ENCODE measurements at regions not wholly inside any gene's neighbourhood (a gene's known extent, or its start where the extent isn't known, plus 50 kb on each side); places are given as distances from the start of the nearest gene placed in this dataset.

DNA sequence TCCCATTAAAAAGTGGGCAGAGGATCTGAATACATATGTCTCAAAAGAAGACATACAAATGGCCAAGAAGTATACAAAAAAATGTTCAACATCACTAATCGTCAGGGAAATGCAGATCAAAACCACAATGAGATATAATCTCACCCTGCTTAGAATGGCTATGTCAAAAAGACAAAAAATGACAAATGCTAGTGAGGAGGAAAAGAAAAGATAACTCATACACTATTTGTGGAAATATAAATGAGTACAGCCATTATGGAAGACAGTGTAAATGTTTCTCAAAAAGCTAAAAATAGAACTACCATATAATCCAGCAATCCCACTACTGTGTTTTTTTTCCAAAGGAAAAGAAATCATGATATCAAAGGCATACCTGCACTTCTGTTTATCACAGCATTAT is 450.7 kb downstream of the EFNA5 start:
- POLR2A ChIA-PET: no interaction called here
- ATAC-seq (no peak), DNase-seq (no peak)
- H3K27ac Mint-ChIP-seq: no peak overlapping the region
- no peaks in the 10 kb centered on the region for H3K36me3 Mint-ChIP-seq
- no peak overlapping the region for H3K4me3 Mint-ChIP-seq
- H3K4me1 Mint-ChIP-seq: no peaks in the 10 kb centered on the region
- H3K9me3 Mint-ChIP-seq: peaks cover 0 to 13% (median 0%) of the 10 kb centered on the region in 9 donors
- H3K27me3 Mint-ChIP-seq: peaks cover 0 to 3% (median 0%) of the 10 kb centered on the region in 5 donors

- no peak overlapping the region for H3K4me3 Mint-ChIP-seq
- H3K9me3 Mint-ChIP-seq: peaks cover 0 to 9% (median 0%) of the 10 kb centered on the region in 9 donors
- POLR2A ChIA-PET: no interaction called here
- no peaks in the 10 kb centered on the region for H3K4me1 Mint-ChIP-seq
- DNase-seq (no peak), ATAC-seq (no peak)
- no peaks in the 10 kb centered on the region for H3K36me3 Mint-ChIP-seq
- peaks cover 0 to 3% (median 0%) of the 10 kb centered on the region in 5 donors for H3K27me3 Mint-ChIP-seq
- H3K27ac Mint-ChIP-seq: no peak overlapping the region
Measured at GRCh38 chr5:107218457-107219193, 452.1 kb downstream of the EFNA5 start.

GRCh38 chr5:107217721-107218130 is 453.0 kb downstream of the EFNA5 start:
- Mint-ChIP-seq H3K27ac (no peak overlapping the region), H3K36me3 (no peaks in the 10 kb centered on the region), H3K27me3 (peaks cover 0 to 3% (median 0%) of the 10 kb centered on the region in 5 donors), H3K4me1 (no peaks in the 10 kb centered on the region), H3K9me3 (peaks cover 0 to 9% (median 0%) of the 10 kb centered on the region in 9 donors), H3K4me3 (no peak overlapping the region)
- ATAC-seq (no peak), DNase-seq (no peak)
- POLR2A ChIA-PET: no interaction called here

DNA sequence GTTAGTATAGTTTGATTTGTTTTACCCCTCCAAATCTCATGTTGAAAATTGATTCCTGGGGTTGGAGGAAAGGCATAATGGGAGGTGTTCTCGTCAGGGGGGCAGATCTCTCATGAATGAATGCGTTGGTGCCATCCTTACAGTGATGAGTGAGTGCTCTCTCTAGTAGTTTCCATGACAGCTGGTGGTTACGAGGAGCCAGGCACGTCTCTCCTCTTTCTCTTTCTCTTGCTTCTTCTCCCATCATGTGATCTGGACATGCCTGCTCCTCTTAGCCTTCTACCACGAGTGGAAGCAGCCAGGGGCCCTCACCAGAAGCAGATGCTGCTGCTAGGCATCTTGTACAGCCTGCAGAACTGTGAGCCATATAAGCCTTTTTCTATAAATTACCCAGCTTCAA is 454.1 kb downstream of the EFNA5 start:
- Mint-ChIP-seq H3K4me3 (no peak overlapping the region), H3K9me3 (peaks cover 0 to 9% (median 0%) of the 10 kb centered on the region in 9 donors), H3K27me3 (peaks cover 0 to 3% (median 0%) of the 10 kb centered on the region in 5 donors), H3K36me3 (no peaks in the 10 kb centered on the region), H3K4me1 (no peaks in the 10 kb centered on the region), H3K27ac (no peak overlapping the region)
- POLR2A ChIA-PET: no interaction called here
- no peak for ATAC-seq
- no peak for DNase-seq

- no peaks in the 10 kb centered on the region for H3K36me3 Mint-ChIP-seq
- DNase-seq (no peak), ATAC-seq (no peak)
- H3K27ac Mint-ChIP-seq: no peak overlapping the region
- no peak overlapping the region for H3K4me3 Mint-ChIP-seq
- H3K9me3 Mint-ChIP-seq: peaks cover 0 to 9% (median 0%) of the 10 kb centered on the region in 9 donors
- no peaks in the 10 kb centered on the region for H3K4me1 Mint-ChIP-seq
- H3K27me3 Mint-ChIP-seq: peaks cover 0 to 3% (median 0%) of the 10 kb centered on the region in 5 donors
- POLR2A ChIA-PET: no interaction called here
Measured at GRCh38 chr5:107215611-107216010, 455.1 kb downstream of the EFNA5 start.

GRCh38 chr5:107213025-107213424 is 457.7 kb downstream of the EFNA5 start:
- H3K27ac Mint-ChIP-seq: no peak overlapping the region
- peaks cover 0 to 3% (median 0%) of the 10 kb centered on the region in 5 donors for H3K27me3 Mint-ChIP-seq
- peaks cover 0 to 9% (median 0%) of the 10 kb centered on the region in 9 donors for H3K9me3 Mint-ChIP-seq
- ATAC-seq (no peak), DNase-seq (no peak)
- no peak overlapping the region for H3K4me3 Mint-ChIP-seq
- H3K36me3 Mint-ChIP-seq: no peaks in the 10 kb centered on the region
- POLR2A ChIA-PET: no interaction called here
- no peaks in the 10 kb centered on the region for H3K4me1 Mint-ChIP-seq

DNA sequence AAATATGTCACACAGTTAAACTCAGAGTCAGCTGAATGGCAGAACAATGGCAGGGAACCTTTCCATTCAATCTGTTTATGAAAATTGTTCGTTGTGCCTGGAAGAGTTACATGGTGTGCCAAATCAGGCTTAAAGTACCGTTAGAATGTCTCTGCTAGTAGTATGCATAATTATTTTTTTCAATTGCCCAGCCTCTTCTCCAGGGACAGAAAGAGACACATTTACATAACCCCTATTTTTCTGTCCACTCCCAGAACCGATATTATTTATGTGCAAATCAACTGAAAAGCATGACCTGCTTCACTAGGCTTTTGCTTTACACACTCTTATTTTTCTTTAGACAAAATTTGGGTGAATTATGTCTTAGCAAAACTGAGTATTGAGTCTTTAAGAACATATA is 459.1 kb downstream of the EFNA5 start:
- Mint-ChIP-seq H3K4me3 (no peak overlapping the region), H3K4me1 (no peaks in the 10 kb centered on the region), H3K27ac (no peak overlapping the region), H3K27me3 (peaks cover 0 to under 1% (median 0%) of the 10 kb centered on the region in 5 donors), H3K36me3 (no peaks in the 10 kb centered on the region), H3K9me3 (peaks cover 0 to 4% (median 0%) of the 10 kb centered on the region in 9 donors)
- POLR2A ChIA-PET: no interaction called here
- no peak for ATAC-seq
- no peak for DNase-seq

DNA sequence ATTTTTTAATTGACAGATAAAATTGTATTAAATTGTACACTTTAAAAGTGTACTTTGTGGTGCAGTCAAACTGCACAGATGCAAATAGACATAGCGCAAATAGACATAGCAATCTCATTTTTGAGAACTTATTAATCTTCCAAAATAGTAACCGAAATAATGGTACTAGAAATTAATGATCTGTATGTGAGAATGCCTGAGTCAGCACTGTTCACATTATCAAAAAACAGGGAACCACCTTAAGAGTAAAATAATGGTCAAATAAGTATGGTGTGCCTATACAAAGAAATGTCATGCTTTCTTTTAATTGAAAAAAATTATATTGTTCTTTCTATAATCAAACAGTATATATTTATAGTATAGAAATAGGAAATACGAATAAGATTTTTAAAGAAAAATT is 461.9 kb downstream of the EFNA5 start:
- ATAC-seq (no peak), DNase-seq (no peak)
- no peak overlapping the region for H3K27ac Mint-ChIP-seq
- H3K27me3 Mint-ChIP-seq: no peaks in the 10 kb centered on the region
- no peak overlapping the region for H3K4me3 Mint-ChIP-seq
- H3K9me3 Mint-ChIP-seq: no peaks in the 10 kb centered on the region
- no peaks in the 10 kb centered on the region for H3K4me1 Mint-ChIP-seq
- no peaks in the 10 kb centered on the region for H3K36me3 Mint-ChIP-seq
- POLR2A ChIA-PET: no interaction called here

DNA sequence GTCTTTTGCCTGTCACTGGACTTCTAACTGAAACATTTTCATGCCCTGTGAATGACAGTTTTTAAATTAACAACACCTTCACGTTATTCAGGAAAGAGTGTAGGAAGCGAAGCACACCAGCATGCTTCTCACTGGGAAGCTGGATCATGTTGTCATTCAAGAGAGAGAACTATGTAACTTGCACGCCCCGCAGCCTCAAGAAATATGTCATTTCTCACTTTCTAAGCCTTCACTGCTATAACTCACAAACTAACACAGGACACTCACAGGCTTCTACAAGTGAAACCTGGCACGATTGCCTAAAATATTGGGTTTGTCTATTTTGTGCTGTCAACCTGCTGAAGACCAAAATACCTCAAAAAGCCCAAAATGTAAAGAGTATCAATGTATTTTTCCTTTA is 466.3 kb downstream of the EFNA5 start:
- DNase-seq: no peak
- no peak overlapping the region for H3K27ac Mint-ChIP-seq
- peaks cover 0 to 3% (median 0%) of the 10 kb centered on the region in 9 donors for H3K9me3 Mint-ChIP-seq
- ATAC-seq: no peak
- POLR2A ChIA-PET: no interaction called here
- H3K4me3 Mint-ChIP-seq: no peak overlapping the region
- H3K36me3 Mint-ChIP-seq: no peaks in the 10 kb centered on the region
- no peaks in the 10 kb centered on the region for H3K4me1 Mint-ChIP-seq
- H3K27me3 Mint-ChIP-seq: no peaks in the 10 kb centered on the region

DNA sequence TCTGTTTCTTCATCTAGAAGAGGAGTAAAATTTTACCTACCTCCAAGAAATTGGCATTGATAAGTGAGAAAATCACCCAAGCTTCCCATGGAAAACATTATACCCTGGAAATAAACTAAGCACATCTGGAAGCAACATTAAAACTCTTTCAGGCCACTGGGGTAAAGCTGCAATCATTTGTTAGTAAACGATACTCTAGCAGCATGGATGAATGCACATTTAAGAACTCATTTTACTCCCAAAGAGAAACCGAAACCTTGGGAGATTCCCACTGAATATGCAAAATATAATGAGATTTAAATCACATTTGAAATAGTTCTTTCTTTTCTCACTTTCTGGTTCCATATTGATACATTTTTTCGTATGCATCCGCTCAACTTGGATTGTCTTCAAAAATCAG is 467.5 kb downstream of the EFNA5 start:
- DNase-seq (no peak), ATAC-seq (no peak)
- no peaks in the 10 kb centered on the region for H3K36me3 Mint-ChIP-seq
- H3K4me1 Mint-ChIP-seq: no peaks in the 10 kb centered on the region
- H3K27ac Mint-ChIP-seq: no peak overlapping the region
- no peaks in the 10 kb centered on the region for H3K27me3 Mint-ChIP-seq
- POLR2A ChIA-PET: no interaction called here
- H3K4me3 Mint-ChIP-seq: no peak overlapping the region
- H3K9me3 Mint-ChIP-seq: peaks cover 0 to 5% (median 0%) of the 10 kb centered on the region in 9 donors

DNA sequence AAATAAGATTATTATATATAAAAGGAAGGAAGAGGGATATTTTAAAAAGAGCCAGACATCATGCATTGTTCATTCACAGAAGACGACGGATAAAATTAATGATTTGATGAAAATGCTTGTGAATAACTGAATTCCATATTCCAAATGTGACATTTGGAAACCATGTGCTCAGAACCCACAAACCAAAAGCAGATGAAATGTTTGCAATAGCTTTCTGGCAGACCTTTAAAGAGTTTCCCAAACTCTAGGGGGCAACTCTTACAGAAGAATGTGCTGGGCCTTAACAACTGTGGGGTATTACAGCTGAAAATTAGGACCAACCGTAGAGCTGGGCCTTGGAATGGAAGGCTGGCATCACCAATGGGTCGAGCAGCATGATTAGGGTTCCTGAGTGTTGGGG is 471.0 kb downstream of the EFNA5 start:
- Mint-ChIP-seq H3K27ac (no peak overlapping the region), H3K9me3 (peaks cover 0 to 8% (median 0%) of the 10 kb centered on the region in 9 donors), H3K27me3 (no peaks in the 10 kb centered on the region), H3K4me1 (no peaks in the 10 kb centered on the region), H3K4me3 (no peak overlapping the region), H3K36me3 (no peaks in the 10 kb centered on the region)
- POLR2A ChIA-PET: no interaction called here
- DNase-seq: no peak
- ATAC-seq: no peak

GRCh38 chr5:107196500-107197059 is 474.2 kb downstream of the EFNA5 start:
- no peak overlapping the region for H3K4me3 Mint-ChIP-seq
- ATAC-seq (no peak), DNase-seq (no peak)
- no peaks in the 10 kb centered on the region for H3K36me3 Mint-ChIP-seq
- POLR2A ChIA-PET: no interaction called here
- H3K27ac Mint-ChIP-seq: no peak overlapping the region
- H3K4me1 Mint-ChIP-seq: no peaks in the 10 kb centered on the region
- peaks cover 0 to 16% (median 3%) of the 10 kb centered on the region in 9 donors for H3K9me3 Mint-ChIP-seq
- peaks cover 0 to 3% (median 0%) of the 10 kb centered on the region in 5 donors for H3K27me3 Mint-ChIP-seq

DNA sequence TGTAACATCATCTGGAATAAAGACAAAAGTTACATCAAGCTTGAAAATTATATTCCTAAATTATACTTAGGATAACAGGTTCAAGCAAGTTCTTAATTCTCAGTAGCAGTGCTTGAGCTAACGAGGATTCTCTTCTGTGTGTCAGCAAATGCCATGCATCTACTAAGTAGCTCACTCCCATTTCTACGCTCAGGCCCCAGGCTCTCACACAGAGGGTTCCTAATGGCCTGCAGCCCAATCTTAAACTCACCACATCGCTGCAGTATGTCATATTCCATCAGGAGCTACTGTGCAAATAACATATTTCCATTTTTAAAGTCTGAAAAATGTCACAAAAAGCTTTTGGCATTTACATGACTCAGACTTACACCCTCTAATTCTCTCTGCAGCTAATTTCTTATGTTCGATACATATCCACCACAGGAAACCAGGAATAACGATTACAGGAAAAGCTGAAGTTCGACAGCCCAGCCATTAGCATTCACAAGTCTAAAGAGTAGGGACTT is 474.8 kb downstream of the EFNA5 start:
- no peak overlapping the region for H3K4me3 Mint-ChIP-seq
- H3K36me3 Mint-ChIP-seq: no peaks in the 10 kb centered on the region
- peaks cover 0 to 3% (median 0%) of the 10 kb centered on the region in 5 donors for H3K27me3 Mint-ChIP-seq
- no peak for DNase-seq
- no peak for ATAC-seq
- POLR2A ChIA-PET: no interaction called here
- H3K4me1 Mint-ChIP-seq: no peaks in the 10 kb centered on the region
- H3K9me3 Mint-ChIP-seq: peaks cover 0 to 16% (median 3%) of the 10 kb centered on the region in 9 donors
- no peak overlapping the region for H3K27ac Mint-ChIP-seq

All from naive thymus-derived CD8-positive, alpha-beta T cell (primary cell).